KOPT-K1 (cell line): ENCODE measurements at regions not wholly inside any gene's neighbourhood (a gene's known extent, or its start where the extent isn't known, plus 50 kb on each side); places are given as distances from the start of the nearest gene placed in this dataset.

ENCODE experiments used
- H3K27ac ChIP-seq: fragments of 200-600 bp; sonication (generic); 2 replicates; pipeline ENCODE4 v1.5.1; 2016; ENCODE audit warnings: antibody characterized with exemption, mild to moderate bottlenecking, low read depth, low read length; ENCODE audit not compliant: poor library complexity, severe bottlenecking
- H3K36me3 ChIP-seq: fragments of 200-600 bp; sonication (generic); 2 replicates; pipeline ENCODE4 v1.5.1; 2017; ENCODE audit warnings: antibody characterized with exemption, mild to moderate bottlenecking, low read length, moderate library complexity; ENCODE audit not compliant: insufficient read depth
- H3K9me3 ChIP-seq: fragments of 200-600 bp; sonication (generic); 2 replicates; pipeline ENCODE4 v1.5.1; 2017; ENCODE audit warnings: antibody characterized with exemption, low read length, mild to moderate bottlenecking; ENCODE audit not compliant: insufficient read depth, poor library complexity, severe bottlenecking

DNA sequence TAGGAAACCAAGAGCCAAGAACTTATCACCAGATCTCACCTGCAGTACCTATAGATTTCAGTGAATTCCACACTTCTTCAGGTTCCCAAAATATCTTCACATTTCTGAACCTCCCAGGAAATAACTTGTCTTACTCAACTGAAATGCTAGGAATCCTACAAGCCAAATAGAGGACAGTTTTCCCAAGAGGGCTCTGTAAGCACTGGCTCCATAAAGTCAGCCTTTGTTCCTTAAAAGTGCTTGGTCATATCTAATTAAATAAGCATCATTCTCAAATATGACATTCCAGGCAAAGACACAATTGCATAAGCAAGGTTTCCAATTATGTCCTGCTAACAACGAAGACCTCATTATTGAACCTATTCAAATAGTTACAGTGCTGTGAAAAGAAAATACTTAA, 154.6 kb upstream of the MGAT5 start:
- no peaks in the 10 kb centered on the region for H3K36me3 ChIP-seq
- no peaks in the 10 kb centered on the region for H3K9me3 ChIP-seq
- no peak overlapping the region for H3K27ac ChIP-seq

DNA sequence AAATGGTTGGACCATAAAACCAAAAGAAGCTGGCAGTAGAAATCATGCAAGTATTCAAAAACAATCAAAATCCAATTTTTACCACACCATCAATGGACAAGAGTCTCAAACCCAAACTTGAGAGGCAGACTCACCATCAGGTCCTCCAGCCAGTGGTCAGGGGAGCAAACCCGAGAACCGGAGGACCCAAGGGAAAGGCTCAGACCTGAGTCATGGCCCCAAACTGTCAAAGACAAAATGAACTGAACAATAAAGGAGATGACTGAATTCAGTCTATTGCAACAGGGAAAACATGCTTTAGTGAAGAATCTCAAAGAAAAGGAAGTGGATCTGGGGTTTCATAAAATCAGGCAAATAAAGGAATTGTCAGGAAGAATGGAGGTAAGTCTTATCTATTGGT, 150.7 kb upstream of the MGAT5 start:
- Histone ChIP-seq H3K36me3 (no peaks in the 10 kb centered on the region), H3K9me3 (no peaks in the 10 kb centered on the region), H3K27ac (no peak overlapping the region)

DNA sequence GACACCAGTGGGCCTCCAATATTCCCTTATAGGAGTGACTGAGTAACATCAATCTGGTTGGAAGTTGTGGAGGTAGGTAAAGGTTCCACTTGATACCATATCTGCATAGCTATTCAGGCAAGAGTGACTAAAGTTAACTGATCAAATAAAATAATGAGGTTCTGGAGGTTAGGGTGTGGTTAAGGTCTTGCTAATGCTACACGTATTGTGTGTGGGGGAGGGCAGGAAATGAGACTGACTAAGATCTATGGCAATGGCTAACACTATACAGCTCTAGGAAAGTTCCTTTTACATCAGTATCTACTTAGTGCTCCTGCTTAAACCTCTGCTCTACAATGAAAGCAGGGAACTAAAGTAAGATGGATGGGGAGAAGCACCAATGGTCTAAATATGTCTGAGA, 149.1 kb upstream of the MGAT5 start:
- no peak overlapping the region for H3K27ac ChIP-seq
- H3K9me3 ChIP-seq = no peaks in the 10 kb centered on the region
- H3K36me3 ChIP-seq = no peaks in the 10 kb centered on the region

GRCh38 chr2:134107402-134107801, 146.5 kb upstream of the MGAT5 start:
- Histone ChIP-seq H3K27ac (no peak overlapping the region), H3K36me3 (no peaks in the 10 kb centered on the region), H3K9me3 (peaks cover 12% of the 10 kb centered on the region)

DNA sequence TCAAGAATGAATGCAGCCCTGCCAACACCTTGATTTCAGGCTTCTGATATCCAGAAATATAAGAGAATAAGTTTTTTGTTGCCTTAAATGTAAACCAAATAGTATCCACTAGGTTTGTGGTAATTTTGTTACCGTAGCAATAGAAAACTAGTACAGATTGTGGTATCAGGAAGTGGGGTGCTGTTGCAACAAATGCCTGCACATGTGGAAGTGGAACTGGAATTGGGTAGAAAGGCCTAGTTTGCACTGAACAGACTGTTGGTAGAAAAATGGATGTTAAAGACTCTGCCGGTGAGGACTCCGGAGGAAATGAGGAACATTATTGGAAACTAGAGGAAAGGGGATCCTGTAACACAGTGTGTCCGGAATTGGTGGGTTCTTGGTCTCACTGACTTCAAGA, 145.8 kb upstream of the MGAT5 start:
- no peaks in the 10 kb centered on the region for H3K36me3 ChIP-seq
- peaks cover 12% of the 10 kb centered on the region for H3K9me3 ChIP-seq
- no peak overlapping the region for H3K27ac ChIP-seq

DNA sequence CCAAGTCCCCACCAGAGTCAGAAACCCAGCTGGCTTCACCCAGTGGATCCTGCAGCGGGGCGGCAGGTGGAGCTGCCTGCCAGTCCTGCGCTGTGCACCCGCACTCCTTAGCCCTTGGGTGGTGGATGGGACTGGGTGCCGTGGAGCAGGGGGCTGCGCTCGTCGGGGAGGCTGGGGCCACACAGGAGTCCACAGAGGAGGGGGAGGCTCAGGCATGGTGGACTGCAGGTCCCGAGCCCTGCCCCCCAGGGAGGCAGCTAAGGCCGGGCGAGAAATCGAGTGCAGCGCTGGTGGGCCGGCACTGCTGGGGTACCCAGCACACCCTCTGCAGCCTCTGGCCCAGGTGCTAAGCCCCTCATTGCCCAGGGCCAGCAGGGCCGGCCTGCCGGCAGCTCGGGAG, 144.6 kb upstream of the MGAT5 start:
- Histone ChIP-seq H3K27ac (no peak overlapping the region), H3K36me3 (no peaks in the 10 kb centered on the region), H3K9me3 (peaks cover 12% of the 10 kb centered on the region)

DNA sequence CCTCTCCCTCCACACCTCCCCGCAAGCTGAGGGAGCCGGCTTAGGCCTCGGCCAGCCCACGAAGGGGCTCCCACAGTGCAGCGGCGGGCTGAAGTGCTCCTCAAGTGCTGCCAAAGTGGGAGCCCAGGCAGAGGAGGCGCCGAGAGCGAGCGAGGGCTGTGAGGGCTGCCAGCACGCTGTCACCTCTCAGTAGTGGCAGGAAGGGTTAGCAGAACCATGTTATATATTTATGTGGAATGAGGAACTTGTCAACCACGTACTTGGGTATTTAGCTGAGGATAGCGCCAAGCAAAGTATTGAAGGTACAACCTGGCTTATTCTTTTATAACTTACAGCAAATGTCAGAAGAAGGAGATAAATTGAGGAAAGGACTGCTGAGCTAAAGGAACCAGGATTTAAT, 144.1 kb upstream of the MGAT5 start:
- Histone ChIP-seq H3K9me3 (peaks cover 12% of the 10 kb centered on the region), H3K36me3 (no peaks in the 10 kb centered on the region), H3K27ac (no peak overlapping the region)

GRCh38 chr2:134110532-134110931, 143.3 kb upstream of the MGAT5 start:
- peaks cover 12% of the 10 kb centered on the region for H3K9me3 ChIP-seq
- H3K36me3 ChIP-seq = no peaks in the 10 kb centered on the region
- H3K27ac ChIP-seq = no peak overlapping the region

DNA sequence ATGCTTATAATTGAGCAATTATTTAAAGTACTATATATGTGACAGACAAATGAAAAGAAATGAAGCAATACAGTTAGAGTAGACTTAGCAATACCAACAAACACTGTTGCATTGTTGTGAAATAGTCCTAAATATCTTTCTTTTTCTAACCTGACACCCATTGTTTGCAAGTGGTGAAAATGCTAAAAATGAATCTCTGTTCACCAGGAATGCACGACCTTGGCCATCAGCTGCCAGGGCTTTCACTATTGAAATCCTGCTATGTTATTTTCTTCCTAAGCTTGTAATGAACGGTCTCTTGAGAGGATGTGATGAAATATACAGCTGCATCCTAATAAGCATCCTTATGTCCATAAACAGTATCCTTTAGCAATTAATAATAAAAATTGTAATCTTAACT, 136.2 kb upstream of the MGAT5 start:
- Histone ChIP-seq H3K9me3 (no peaks in the 10 kb centered on the region), H3K36me3 (no peaks in the 10 kb centered on the region), H3K27ac (no peak overlapping the region)

DNA sequence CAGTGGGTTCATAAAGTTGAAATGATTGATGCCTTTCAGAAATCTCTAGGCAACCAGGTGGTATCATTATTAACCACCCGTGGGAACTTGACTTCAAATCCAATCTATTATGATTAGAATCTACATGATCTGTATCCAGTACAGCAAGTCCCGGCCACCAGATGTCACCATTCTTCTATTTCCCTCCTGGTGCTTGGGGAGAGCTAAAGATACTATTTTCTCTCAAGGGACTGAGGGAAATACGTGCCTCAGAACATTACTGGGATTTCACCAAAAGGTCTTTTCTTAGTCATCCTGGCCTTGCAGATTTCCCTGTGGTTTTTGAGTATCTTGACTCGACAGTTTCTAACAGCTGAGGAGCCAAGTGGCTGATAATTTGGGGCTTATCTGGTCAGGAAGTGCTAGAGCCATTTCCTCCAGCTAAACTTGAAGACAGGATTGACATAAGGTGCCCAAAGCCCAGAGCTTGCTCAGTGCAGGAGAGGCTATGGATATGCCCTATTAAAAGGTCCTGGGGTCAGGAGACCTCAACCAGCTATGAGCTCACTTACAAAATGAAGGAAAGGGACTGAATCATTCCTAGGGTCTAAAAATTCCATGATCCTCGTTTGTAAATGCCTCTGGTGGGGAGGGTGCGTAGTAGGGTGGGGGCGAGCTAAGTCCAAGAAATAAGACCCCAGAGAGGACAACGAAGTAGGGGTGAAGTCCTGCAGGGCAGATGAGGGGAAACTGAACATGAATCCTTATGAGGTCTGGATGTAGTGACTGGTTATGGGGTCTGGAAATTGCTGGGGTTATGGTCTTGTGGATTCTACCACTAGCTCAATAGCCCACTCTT, 135.4 kb upstream of the MGAT5 start:
- Histone ChIP-seq H3K36me3 (no peaks in the 10 kb centered on the region), H3K27ac (no peak overlapping the region), H3K9me3 (no peaks in the 10 kb centered on the region)

DNA sequence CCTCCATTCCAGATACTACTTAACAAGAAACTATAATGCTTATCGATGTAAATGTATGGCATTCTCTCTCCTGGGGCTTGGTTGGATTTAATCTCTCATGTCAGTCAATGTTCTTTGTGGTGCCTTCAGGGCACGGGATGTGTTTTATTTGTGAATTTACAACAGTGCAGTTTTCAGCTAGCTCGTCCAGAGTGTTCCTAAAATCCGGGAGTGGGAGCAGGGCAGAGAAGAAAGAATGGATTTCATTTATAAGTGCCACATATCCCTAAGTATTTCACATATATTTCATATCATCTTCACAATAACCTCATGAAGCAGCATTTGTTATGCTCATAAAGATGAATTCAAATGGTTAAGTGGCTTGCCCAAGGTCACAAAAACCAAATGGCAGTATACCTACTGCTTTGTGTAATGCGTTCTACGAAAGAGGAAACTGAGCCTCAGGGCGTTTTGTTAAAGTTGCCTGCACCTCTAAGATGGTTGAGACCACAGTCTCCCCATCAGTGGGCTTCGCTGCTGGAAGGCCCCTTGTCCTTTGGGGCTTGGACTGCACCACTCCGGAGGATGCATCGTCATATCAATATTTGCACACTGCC, 134.7 kb upstream of the MGAT5 start:
- Histone ChIP-seq H3K27ac (peak overlapping the region; percentile 70), H3K9me3 (no peaks in the 10 kb centered on the region), H3K36me3 (no peaks in the 10 kb centered on the region)

DNA sequence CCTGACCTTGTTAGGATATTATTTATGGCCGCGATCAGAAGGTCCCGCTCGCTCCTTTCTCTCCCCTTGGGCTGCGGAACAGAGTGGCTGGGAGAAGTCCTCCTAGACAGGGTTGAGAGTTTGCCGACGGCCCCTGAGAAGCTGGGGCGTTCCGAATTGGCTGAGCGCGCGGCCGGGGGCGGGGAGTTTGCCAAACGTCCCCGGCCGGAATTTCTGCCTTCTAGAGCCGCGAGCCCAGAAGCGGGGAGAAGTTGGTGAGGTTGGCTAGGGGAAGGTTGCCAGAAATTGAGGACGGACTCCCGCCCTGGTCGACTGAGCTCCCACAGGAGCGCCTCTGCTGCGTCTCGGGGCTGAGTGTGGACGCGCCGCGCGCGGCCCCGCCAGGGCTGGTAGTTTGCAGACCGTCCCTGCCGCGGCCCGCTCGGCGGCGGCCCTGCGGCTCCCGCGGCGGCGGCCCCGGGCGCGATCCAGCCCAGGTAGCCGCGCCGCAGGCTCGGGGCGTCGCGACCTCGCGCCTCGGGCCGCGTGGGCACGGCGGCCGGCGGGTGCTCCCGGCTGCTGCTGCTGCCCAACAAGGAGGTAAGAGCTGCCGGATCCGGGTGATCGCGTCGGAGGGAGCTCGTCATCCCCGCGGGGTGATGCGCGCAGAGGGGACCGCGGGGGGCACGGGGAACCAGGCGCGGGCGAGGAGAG, 134.0 kb upstream of the MGAT5 start:
- peak overlapping the region; percentile 70 for H3K27ac ChIP-seq
- no peaks in the 10 kb centered on the region for H3K9me3 ChIP-seq
- no peaks in the 10 kb centered on the region for H3K36me3 ChIP-seq

- no peaks in the 10 kb centered on the region for H3K9me3 ChIP-seq
- H3K27ac ChIP-seq = peak overlapping the region; percentile 70
- no peaks in the 10 kb centered on the region for H3K36me3 ChIP-seq
Observed at GRCh38 chr2:134120406-134120732, 133.5 kb upstream of the MGAT5 start.

DNA sequence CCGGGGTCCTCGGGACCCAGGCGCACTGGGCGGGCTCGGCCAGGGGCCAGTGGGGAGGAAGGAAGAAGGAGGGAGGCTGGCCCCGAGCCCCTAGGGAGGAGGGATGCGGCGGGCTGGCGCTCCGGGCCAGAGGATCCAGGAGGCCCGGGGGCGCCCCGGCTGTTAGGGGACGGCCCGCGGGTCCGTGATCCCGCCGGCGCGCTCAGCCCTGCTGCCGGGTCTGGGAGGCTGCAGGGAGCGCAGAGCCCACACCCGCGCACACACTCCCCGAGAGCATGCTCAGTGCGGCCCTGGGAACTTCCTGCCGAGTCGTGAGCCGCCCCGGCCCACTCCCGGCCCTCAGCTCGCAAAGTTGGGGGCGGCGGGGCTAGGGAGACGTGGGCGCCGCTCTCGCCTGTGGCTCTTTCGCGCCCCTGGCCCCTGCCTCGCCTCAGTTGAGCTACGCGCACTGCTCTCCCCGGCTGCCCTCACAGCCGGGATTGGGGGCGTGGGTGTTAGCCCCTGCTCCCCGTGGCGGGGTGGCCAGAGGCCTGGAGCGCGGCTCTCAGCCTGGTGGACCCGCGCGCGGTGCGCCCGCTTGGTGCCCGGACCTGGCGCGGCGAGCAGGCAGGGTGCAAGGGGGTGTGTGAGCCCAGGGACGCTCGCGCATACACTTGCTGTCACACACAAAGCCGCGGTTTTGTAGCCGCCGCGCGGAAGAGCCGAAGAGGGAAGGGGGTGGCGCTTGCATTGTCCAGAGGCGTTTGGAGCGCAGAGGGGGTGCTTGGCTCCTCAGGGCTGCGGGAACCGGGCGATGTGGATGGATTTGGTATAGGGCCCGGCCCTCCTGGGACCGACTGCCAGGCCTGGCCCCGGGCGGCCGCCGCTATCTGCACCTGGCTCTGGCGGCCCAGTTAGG, 132.9 kb upstream of the MGAT5 start:
- H3K27ac ChIP-seq = peak overlapping the region; percentile 70
- no peaks in the 10 kb centered on the region for H3K36me3 ChIP-seq
- H3K9me3 ChIP-seq = no peaks in the 10 kb centered on the region

GRCh38 chr2:134122610-134123009, 131.3 kb upstream of the MGAT5 start:
- H3K27ac ChIP-seq = no peak overlapping the region
- H3K36me3 ChIP-seq = no peaks in the 10 kb centered on the region

More at GRCh38 chr2:134122610-134123009, 131.3 kb upstream of the MGAT5 start:
- H3K9me3 ChIP-seq = no peaks in the 10 kb centered on the region
